ENCODE measurements at regions not wholly inside any gene's neighbourhood (a gene's known extent, or its start where the extent isn't known, plus 50 kb on each side); places are given as distances from the start of the nearest gene placed in this dataset.

- Histone ChIP-seq H3K4me1 (ENCODE audit: control insufficient read depth, low read depth, low read length) (no peaks in the 10 kb centered on the region), H3K27me3 (ENCODE audit: control insufficient read depth, insufficient read depth, low read length) (no peaks in the 10 kb centered on the region), H3K9me3 (ENCODE audit: control insufficient read depth, low read depth, low read length) (no peaks in the 10 kb centered on the region)
These were observed 155.4 kb upstream of the VWC2 start for GRCh38 chr7:49618028-49618427.

GRCh38 chr7:49623943-49624342 lies 149.5 kb upstream of the VWC2 start:
- no peaks in the 10 kb centered on the region for H3K36me3 ChIP-seq (ENCODE audit: control insufficient read depth, low read depth, low read length)

More at GRCh38 chr7:49618028-49618427, 155.4 kb upstream of the VWC2 start:
- no peaks in the 10 kb centered on the region for H3K36me3 ChIP-seq (ENCODE audit: control insufficient read depth, low read depth, low read length)
- no peak overlapping the region for H3K4me3 ChIP-seq (ENCODE audit: low read length)
- H3K9ac ChIP-seq (ENCODE audit: low read length) = no peak overlapping the region
- H3K27ac ChIP-seq (ENCODE audit: low read length) = no peak overlapping the region

GRCh38 chr7:49624611-49625010 lies 148.8 kb upstream of the VWC2 start:
- no peak overlapping the region for H3K4me3 ChIP-seq (ENCODE audit: low read length)
- no peaks in the 10 kb centered on the region for H3K4me1 ChIP-seq (ENCODE audit: control insufficient read depth, low read depth, low read length)
- no peaks in the 10 kb centered on the region for H3K36me3 ChIP-seq (ENCODE audit: control insufficient read depth, low read depth, low read length)
- H3K9ac ChIP-seq (ENCODE audit: low read length) = no peak overlapping the region
- no peak overlapping the region for H3K27ac ChIP-seq (ENCODE audit: low read length)
- no peaks in the 10 kb centered on the region for H3K9me3 ChIP-seq (ENCODE audit: control insufficient read depth, low read depth, low read length)
- no peaks in the 10 kb centered on the region for H3K27me3 ChIP-seq (ENCODE audit: control insufficient read depth, insufficient read depth, low read length)

More at GRCh38 chr7:49623943-49624342, 149.5 kb upstream of the VWC2 start:
- no peaks in the 10 kb centered on the region for H3K9me3 ChIP-seq (ENCODE audit: control insufficient read depth, low read depth, low read length)
- H3K4me3 ChIP-seq (ENCODE audit: low read length) = no peak overlapping the region
- no peak overlapping the region for H3K9ac ChIP-seq (ENCODE audit: low read length)
- H3K4me1 ChIP-seq (ENCODE audit: control insufficient read depth, low read depth, low read length) = no peaks in the 10 kb centered on the region
- no peaks in the 10 kb centered on the region for H3K27me3 ChIP-seq (ENCODE audit: control insufficient read depth, insufficient read depth, low read length)
- H3K27ac ChIP-seq (ENCODE audit: low read length) = no peak overlapping the region

GRCh38 chr7:49630513-49630912 lies 142.9 kb upstream of the VWC2 start:
- Histone ChIP-seq H3K4me1 (ENCODE audit: control insufficient read depth, low read depth, low read length) (peaks cover 7% of the 10 kb centered on the region), H3K9ac (ENCODE audit: low read length) (no peak overlapping the region), H3K9me3 (ENCODE audit: control insufficient read depth, low read depth, low read length) (no peaks in the 10 kb centered on the region), H3K27ac (ENCODE audit: low read length) (no peak overlapping the region), H3K4me3 (ENCODE audit: low read length) (no peak overlapping the region), H3K36me3 (ENCODE audit: control insufficient read depth, low read depth, low read length) (no peaks in the 10 kb centered on the region), H3K27me3 (ENCODE audit: control insufficient read depth, insufficient read depth, low read length) (no peaks in the 10 kb centered on the region)

GRCh38 chr7:49631071-49631815 lies 142.2 kb upstream of the VWC2 start:
- Histone ChIP-seq H3K27ac (ENCODE audit: low read length) (no peak overlapping the region), H3K36me3 (ENCODE audit: control insufficient read depth, low read depth, low read length) (no peaks in the 10 kb centered on the region), H3K4me3 (ENCODE audit: low read length) (no peak overlapping the region), H3K9ac (ENCODE audit: low read length) (no peak overlapping the region), H3K9me3 (ENCODE audit: control insufficient read depth, low read depth, low read length) (no peaks in the 10 kb centered on the region), H3K4me1 (ENCODE audit: control insufficient read depth, low read depth, low read length) (peaks cover 7% of the 10 kb centered on the region), H3K27me3 (ENCODE audit: control insufficient read depth, insufficient read depth, low read length) (no peaks in the 10 kb centered on the region)

- H3K4me1 ChIP-seq (ENCODE audit: control insufficient read depth, low read depth, low read length) = peaks cover 7% of the 10 kb centered on the region
- no peak overlapping the region for H3K4me3 ChIP-seq (ENCODE audit: low read length)
- no peak overlapping the region for H3K9ac ChIP-seq (ENCODE audit: low read length)
- no peaks in the 10 kb centered on the region for H3K27me3 ChIP-seq (ENCODE audit: control insufficient read depth, insufficient read depth, low read length)
- H3K9me3 ChIP-seq (ENCODE audit: control insufficient read depth, low read depth, low read length) = no peaks in the 10 kb centered on the region
- no peaks in the 10 kb centered on the region for H3K36me3 ChIP-seq (ENCODE audit: control insufficient read depth, low read depth, low read length)
- H3K27ac ChIP-seq (ENCODE audit: low read length) = no peak overlapping the region
These were observed 141.5 kb upstream of the VWC2 start for GRCh38 chr7:49631960-49632359.

GRCh38 chr7:49635800-49636199 lies 137.6 kb upstream of the VWC2 start:
- no peak overlapping the region for H3K9ac ChIP-seq (ENCODE audit: low read length)
- peaks cover 7% of the 10 kb centered on the region for H3K4me1 ChIP-seq (ENCODE audit: control insufficient read depth, low read depth, low read length)
- H3K36me3 ChIP-seq (ENCODE audit: control insufficient read depth, low read depth, low read length) = no peaks in the 10 kb centered on the region
- no peaks in the 10 kb centered on the region for H3K9me3 ChIP-seq (ENCODE audit: control insufficient read depth, low read depth, low read length)
- H3K27me3 ChIP-seq (ENCODE audit: control insufficient read depth, insufficient read depth, low read length) = no peaks in the 10 kb centered on the region
- H3K4me3 ChIP-seq (ENCODE audit: low read length) = no peak overlapping the region
- H3K27ac ChIP-seq (ENCODE audit: low read length) = no peak overlapping the region

GRCh38 chr7:49636400-49636799 lies 137.0 kb upstream of the VWC2 start:
- H3K4me1 ChIP-seq (ENCODE audit: control insufficient read depth, low read depth, low read length) = peaks cover 7% of the 10 kb centered on the region
- H3K9ac ChIP-seq (ENCODE audit: low read length) = no peak overlapping the region
- H3K4me3 ChIP-seq (ENCODE audit: low read length) = no peak overlapping the region
- no peaks in the 10 kb centered on the region for H3K36me3 ChIP-seq (ENCODE audit: control insufficient read depth, low read depth, low read length)
- no peak overlapping the region for H3K27ac ChIP-seq (ENCODE audit: low read length)
- no peaks in the 10 kb centered on the region for H3K27me3 ChIP-seq (ENCODE audit: control insufficient read depth, insufficient read depth, low read length)
- no peaks in the 10 kb centered on the region for H3K9me3 ChIP-seq (ENCODE audit: control insufficient read depth, low read depth, low read length)

GRCh38 chr7:49638166-49638565 lies 135.3 kb upstream of the VWC2 start:
- Histone ChIP-seq H3K9ac (ENCODE audit: low read length) (no peak overlapping the region), H3K4me3 (ENCODE audit: low read length) (no peak overlapping the region), H3K27ac (ENCODE audit: low read length) (no peak overlapping the region), H3K36me3 (ENCODE audit: control insufficient read depth, low read depth, low read length) (no peaks in the 10 kb centered on the region), H3K27me3 (ENCODE audit: control insufficient read depth, insufficient read depth, low read length) (no peaks in the 10 kb centered on the region), H3K4me1 (ENCODE audit: control insufficient read depth, low read depth, low read length) (no peaks in the 10 kb centered on the region), H3K9me3 (ENCODE audit: control insufficient read depth, low read depth, low read length) (no peaks in the 10 kb centered on the region)

GRCh38 chr7:49639068-49639593 lies 134.3 kb upstream of the VWC2 start:
- no peaks in the 10 kb centered on the region for H3K9me3 ChIP-seq (ENCODE audit: control insufficient read depth, low read depth, low read length)
- no peak overlapping the region for H3K4me3 ChIP-seq (ENCODE audit: low read length)
- H3K27ac ChIP-seq (ENCODE audit: low read length) = no peak overlapping the region
- H3K4me1 ChIP-seq (ENCODE audit: control insufficient read depth, low read depth, low read length) = peaks cover under 1% of the 10 kb centered on the region
- no peaks in the 10 kb centered on the region for H3K27me3 ChIP-seq (ENCODE audit: control insufficient read depth, insufficient read depth, low read length)
- no peak overlapping the region for H3K9ac ChIP-seq (ENCODE audit: low read length)
- no peaks in the 10 kb centered on the region for H3K36me3 ChIP-seq (ENCODE audit: control insufficient read depth, low read depth, low read length)

- Histone ChIP-seq H3K9ac (ENCODE audit: low read length) (no peak overlapping the region), H3K4me3 (ENCODE audit: low read length) (no peak overlapping the region), H3K27me3 (ENCODE audit: control insufficient read depth, insufficient read depth, low read length) (no peaks in the 10 kb centered on the region), H3K9me3 (ENCODE audit: control insufficient read depth, low read depth, low read length) (no peaks in the 10 kb centered on the region), H3K4me1 (ENCODE audit: control insufficient read depth, low read depth, low read length) (peaks cover 7% of the 10 kb centered on the region), H3K27ac (ENCODE audit: low read length) (no peak overlapping the region), H3K36me3 (ENCODE audit: control insufficient read depth, low read depth, low read length) (no peaks in the 10 kb centered on the region)
These were observed 133.6 kb upstream of the VWC2 start for GRCh38 chr7:49639808-49640207.

GRCh38 chr7:49643321-49643720 lies 130.1 kb upstream of the VWC2 start:
- Histone ChIP-seq H3K36me3 (ENCODE audit: control insufficient read depth, low read depth, low read length) (no peaks in the 10 kb centered on the region), H3K27me3 (ENCODE audit: control insufficient read depth, insufficient read depth, low read length) (no peaks in the 10 kb centered on the region), H3K9me3 (ENCODE audit: control insufficient read depth, low read depth, low read length) (no peaks in the 10 kb centered on the region)

More at GRCh38 chr7:49643321-49643720, 130.1 kb upstream of the VWC2 start:
- no peak overlapping the region for H3K9ac ChIP-seq (ENCODE audit: low read length)
- H3K4me1 ChIP-seq (ENCODE audit: control insufficient read depth, low read depth, low read length) = peaks cover 18% of the 10 kb centered on the region
- no peak overlapping the region for H3K4me3 ChIP-seq (ENCODE audit: low read length)
- no peak overlapping the region for H3K27ac ChIP-seq (ENCODE audit: low read length)

All from iPS-18a (cell line).